ENCODE measurements at regions not wholly inside any gene's neighbourhood (a gene's known extent, or its start where the extent isn't known, plus 50 kb on each side); places are given as distances from the start of the nearest gene placed in this dataset.
"Not testable (repeated sequence)": the region's sequence is repeated elsewhere in the genome, so short reads cannot be mapped to it uniquely, and the experiment has no call there.

- not testable (repeated sequence) for H3K27ac ChIP-seq (ENCODE audit: low read depth in 2 of 2, low read length in 1 of 2); H3K4me1 ChIP-seq (ENCODE audit: control insufficient read depth in 2 of 2, insufficient read depth in 2 of 2, low read length in 1 of 2); H3K27me3 ChIP-seq (ENCODE audit: control insufficient read depth in 1 of 2, insufficient read depth in 2 of 2, low read length in 2 of 2); H3K9me3 ChIP-seq (ENCODE audit: control insufficient read depth in 2 of 2, insufficient read depth in 1 of 2, low read depth in 1 of 2, low read length in 1 of 2); H3K4me3 ChIP-seq (ENCODE audit: low read depth in 1 of 2, low read length in 2 of 2); H3K36me3 ChIP-seq (ENCODE audit: control insufficient read depth in 2 of 2, insufficient read depth in 2 of 2, low read length in 1 of 2)
- 84 to 89% methylated on average over 5 of the region's 5 CpGs for WGBS, 2 donors
These were observed 173.9 kb downstream of the TJP1 start for GRCh38 chr15:29648415-29648814.

GRCh38 chr15:29645841-29646240, 176.4 kb downstream of the TJP1 start:
- Histone ChIP-seq H3K27me3 (ENCODE audit: control insufficient read depth in 1 of 2, insufficient read depth in 2 of 2, low read length in 2 of 2) (no peaks in the 10 kb centered on the region), H3K27ac (ENCODE audit: low read depth in 2 of 2, low read length in 1 of 2) (no peak overlapping the region), H3K9me3 (ENCODE audit: control insufficient read depth in 2 of 2, insufficient read depth in 1 of 2, low read depth in 1 of 2, low read length in 1 of 2) (no peaks in the 10 kb centered on the region), H3K36me3 (ENCODE audit: control insufficient read depth in 2 of 2, insufficient read depth in 2 of 2, low read length in 1 of 2) (no peaks in the 10 kb centered on the region), H3K4me1 (ENCODE audit: control insufficient read depth in 2 of 2, insufficient read depth in 2 of 2, low read length in 1 of 2) (no peaks in the 10 kb centered on the region), H3K4me3 (ENCODE audit: low read depth in 1 of 2, low read length in 2 of 2) (no peak overlapping the region)
- WGBS, 2 donors, result 94 to 95% methylated on average over 3 of the region's 3 CpGs

DNA sequence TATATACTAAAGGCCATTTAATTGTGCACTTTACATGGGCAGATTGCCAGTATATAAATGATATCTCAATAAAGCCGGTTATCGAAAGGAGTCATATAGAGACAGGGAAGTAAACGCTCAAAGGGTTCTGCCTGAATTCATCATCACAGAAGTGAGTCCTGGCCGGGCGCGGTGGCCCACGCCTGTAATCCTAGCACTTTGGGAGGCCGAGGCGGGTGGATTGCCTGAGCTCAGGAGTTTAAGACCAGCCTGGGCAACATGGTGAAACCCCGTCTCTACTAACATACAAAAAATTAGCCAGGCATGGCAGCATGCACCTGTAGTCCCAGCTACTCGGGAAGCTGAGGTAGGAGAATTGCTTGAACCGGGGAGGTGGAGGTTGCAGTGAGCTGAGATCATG, 177.9 kb downstream of the TJP1 start:
- H3K27me3 ChIP-seq (ENCODE audit: control insufficient read depth in 1 of 2, insufficient read depth in 2 of 2, low read length in 2 of 2); H3K4me1 ChIP-seq (ENCODE audit: control insufficient read depth in 2 of 2, insufficient read depth in 2 of 2, low read length in 1 of 2); H3K27ac ChIP-seq (ENCODE audit: low read depth in 2 of 2, low read length in 1 of 2); H3K4me3 ChIP-seq (ENCODE audit: low read depth in 1 of 2, low read length in 2 of 2); H3K36me3 ChIP-seq (ENCODE audit: control insufficient read depth in 2 of 2, insufficient read depth in 2 of 2, low read length in 1 of 2); H3K9me3 ChIP-seq (ENCODE audit: control insufficient read depth in 2 of 2, insufficient read depth in 1 of 2, low read depth in 1 of 2, low read length in 1 of 2): not testable (repeated sequence)
- 88 to 95% methylated on average over 12 of the region's 12 CpGs for WGBS, 2 donors

GRCh38 chr15:29638781-29639180, 183.5 kb downstream of the TJP1 start:
- Histone ChIP-seq H3K27me3 (ENCODE audit: control insufficient read depth in 1 of 2, insufficient read depth in 2 of 2, low read length in 2 of 2) (peaks cover 0 to 3% of the 10 kb centered on the region in 2 donors), H3K4me3 (ENCODE audit: low read depth in 1 of 2, low read length in 2 of 2) (no peak overlapping the region), H3K27ac (ENCODE audit: low read depth in 2 of 2, low read length in 1 of 2) (no peak overlapping the region), H3K36me3 (ENCODE audit: control insufficient read depth in 2 of 2, insufficient read depth in 2 of 2, low read length in 1 of 2) (no peaks in the 10 kb centered on the region), H3K4me1 (ENCODE audit: control insufficient read depth in 2 of 2, insufficient read depth in 2 of 2, low read length in 1 of 2) (no peaks in the 10 kb centered on the region), H3K9me3 (ENCODE audit: control insufficient read depth in 2 of 2, insufficient read depth in 1 of 2, low read depth in 1 of 2, low read length in 1 of 2) (no peaks in the 10 kb centered on the region)
- 69% methylated on average over 4 of the region's 4 CpGs for WGBS, 2 donors

- no peaks in the 10 kb centered on the region for H3K9me3 ChIP-seq (ENCODE audit: control insufficient read depth in 2 of 2, insufficient read depth in 1 of 2, low read depth in 1 of 2, low read length in 1 of 2)
- H3K27me3 ChIP-seq (ENCODE audit: control insufficient read depth in 1 of 2, insufficient read depth in 2 of 2, low read length in 2 of 2), result peaks cover 0 to 3% of the 10 kb centered on the region in 2 donors
- H3K27ac ChIP-seq (ENCODE audit: low read depth in 2 of 2, low read length in 1 of 2), result no peak overlapping the region
- H3K36me3 ChIP-seq (ENCODE audit: control insufficient read depth in 2 of 2, insufficient read depth in 2 of 2, low read length in 1 of 2), result no peaks in the 10 kb centered on the region
- H3K4me1 ChIP-seq (ENCODE audit: control insufficient read depth in 2 of 2, insufficient read depth in 2 of 2, low read length in 1 of 2), result no peaks in the 10 kb centered on the region
- H3K4me3 ChIP-seq (ENCODE audit: low read depth in 1 of 2, low read length in 2 of 2), result no peak overlapping the region
- WGBS, 2 donors, result 62 to 63% methylated on average over 3 of the region's 3 CpGs
These were observed 184.3 kb downstream of the TJP1 start for GRCh38 chr15:29638011-29638410.

DNA sequence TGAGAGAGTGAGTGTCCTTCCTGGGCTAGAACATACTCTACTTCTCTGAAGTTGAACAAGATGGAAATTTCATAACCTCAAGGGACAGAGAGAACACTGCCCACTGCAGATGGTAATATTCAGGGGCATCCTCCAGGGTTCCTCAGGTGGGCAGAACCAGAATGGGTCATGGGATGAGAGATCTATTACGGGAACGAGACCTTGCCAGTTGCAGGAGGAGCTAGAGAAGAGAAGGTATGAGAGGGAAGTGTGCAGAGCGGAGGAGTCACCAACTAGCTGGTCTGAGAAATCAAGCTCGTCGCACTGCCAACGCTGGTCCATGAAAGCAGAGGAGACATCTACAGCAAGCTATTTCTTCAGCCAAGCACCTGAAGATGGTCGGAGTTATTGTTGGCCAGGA, 184.7 kb downstream of the TJP1 start:
- Histone ChIP-seq H3K36me3 (ENCODE audit: control insufficient read depth in 2 of 2, insufficient read depth in 2 of 2, low read length in 1 of 2) (no peaks in the 10 kb centered on the region), H3K4me3 (ENCODE audit: low read depth in 1 of 2, low read length in 2 of 2) (no peak overlapping the region), H3K27me3 (ENCODE audit: control insufficient read depth in 1 of 2, insufficient read depth in 2 of 2, low read length in 2 of 2) (peaks cover 0 to 3% of the 10 kb centered on the region in 2 donors), H3K27ac (ENCODE audit: low read depth in 2 of 2, low read length in 1 of 2) (no peak overlapping the region), H3K4me1 (ENCODE audit: control insufficient read depth in 2 of 2, insufficient read depth in 2 of 2, low read length in 1 of 2) (no peaks in the 10 kb centered on the region), H3K9me3 (ENCODE audit: control insufficient read depth in 2 of 2, insufficient read depth in 1 of 2, low read depth in 1 of 2, low read length in 1 of 2) (no peaks in the 10 kb centered on the region)
- WGBS, 2 donors, result 87 to 92% methylated on average over 7 of the region's 7 CpGs

- Histone ChIP-seq H3K27me3 (ENCODE audit: control insufficient read depth in 1 of 2, insufficient read depth in 2 of 2, low read length in 2 of 2) (peaks cover 0 to 3% of the 10 kb centered on the region in 2 donors), H3K36me3 (ENCODE audit: control insufficient read depth in 2 of 2, insufficient read depth in 2 of 2, low read length in 1 of 2) (no peaks in the 10 kb centered on the region), H3K27ac (ENCODE audit: low read depth in 2 of 2, low read length in 1 of 2) (no peak overlapping the region), H3K4me1 (ENCODE audit: control insufficient read depth in 2 of 2, insufficient read depth in 2 of 2, low read length in 1 of 2) (no peaks in the 10 kb centered on the region), H3K4me3 (ENCODE audit: low read depth in 1 of 2, low read length in 2 of 2) (no peak overlapping the region), H3K9me3 (ENCODE audit: control insufficient read depth in 2 of 2, insufficient read depth in 1 of 2, low read depth in 1 of 2, low read length in 1 of 2) (no peaks in the 10 kb centered on the region)
These were observed 185.3 kb downstream of the TJP1 start for GRCh38 chr15:29636921-29637320.

- 49 to 55% methylated on average over 13 of the region's 13 CpGs for WGBS, 2 donors
- Histone ChIP-seq H3K27ac (ENCODE audit: low read depth in 2 of 2, low read length in 1 of 2) (no peak overlapping the region), H3K27me3 (ENCODE audit: control insufficient read depth in 1 of 2, insufficient read depth in 2 of 2, low read length in 2 of 2) (peaks cover 0 to 3% of the 10 kb centered on the region in 2 donors), H3K4me3 (ENCODE audit: low read depth in 1 of 2, low read length in 2 of 2) (no peak overlapping the region), H3K4me1 (ENCODE audit: control insufficient read depth in 2 of 2, insufficient read depth in 2 of 2, low read length in 1 of 2) (no peaks in the 10 kb centered on the region), H3K36me3 (ENCODE audit: control insufficient read depth in 2 of 2, insufficient read depth in 2 of 2, low read length in 1 of 2) (no peaks in the 10 kb centered on the region), H3K9me3 (ENCODE audit: control insufficient read depth in 2 of 2, insufficient read depth in 1 of 2, low read depth in 1 of 2, low read length in 1 of 2) (no peaks in the 10 kb centered on the region)
These were observed 186.1 kb downstream of the TJP1 start for GRCh38 chr15:29636140-29636539.

DNA sequence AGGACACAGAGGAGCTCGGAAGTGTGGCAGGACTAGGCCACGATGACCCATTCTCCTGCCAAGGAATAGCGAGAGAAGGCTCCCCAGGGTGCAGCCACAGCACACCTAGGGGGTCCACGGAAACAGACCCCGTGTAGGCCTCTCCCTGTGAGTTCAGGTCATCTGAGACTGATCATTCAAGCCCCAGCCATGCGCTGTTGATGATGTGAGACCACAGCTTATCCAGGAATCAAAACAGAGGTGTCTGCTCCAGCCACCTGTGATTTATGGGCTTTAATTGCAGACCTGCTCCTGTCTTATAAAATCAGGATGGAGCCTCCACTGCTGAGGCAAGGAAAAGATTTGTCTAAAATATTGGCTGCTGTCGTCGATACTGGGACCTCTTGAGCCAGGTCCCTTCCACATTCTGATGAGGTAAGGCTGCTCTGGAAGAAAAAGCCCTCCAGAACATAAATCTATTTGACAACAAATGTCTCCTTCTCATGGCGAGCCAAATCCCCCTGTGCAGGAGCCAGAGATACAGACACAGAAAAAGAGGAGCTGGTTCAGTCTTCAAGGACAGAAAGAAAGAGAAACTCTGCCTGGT, 186.7 kb downstream of the TJP1 start:
- 76 to 80% methylated on average over 9 of the region's 9 CpGs for WGBS, 2 donors
- H3K27ac ChIP-seq (ENCODE audit: low read depth in 2 of 2, low read length in 1 of 2), result no peak overlapping the region
- no peak overlapping the region for H3K4me3 ChIP-seq (ENCODE audit: low read depth in 1 of 2, low read length in 2 of 2)
- peaks cover 0 to 3% of the 10 kb centered on the region in 2 donors for H3K27me3 ChIP-seq (ENCODE audit: control insufficient read depth in 1 of 2, insufficient read depth in 2 of 2, low read length in 2 of 2)
- H3K36me3 ChIP-seq (ENCODE audit: control insufficient read depth in 2 of 2, insufficient read depth in 2 of 2, low read length in 1 of 2), result no peaks in the 10 kb centered on the region
- H3K9me3 ChIP-seq (ENCODE audit: control insufficient read depth in 2 of 2, insufficient read depth in 1 of 2, low read depth in 1 of 2, low read length in 1 of 2), result no peaks in the 10 kb centered on the region
- H3K4me1 ChIP-seq (ENCODE audit: control insufficient read depth in 2 of 2, insufficient read depth in 2 of 2, low read length in 1 of 2), result no peaks in the 10 kb centered on the region

DNA sequence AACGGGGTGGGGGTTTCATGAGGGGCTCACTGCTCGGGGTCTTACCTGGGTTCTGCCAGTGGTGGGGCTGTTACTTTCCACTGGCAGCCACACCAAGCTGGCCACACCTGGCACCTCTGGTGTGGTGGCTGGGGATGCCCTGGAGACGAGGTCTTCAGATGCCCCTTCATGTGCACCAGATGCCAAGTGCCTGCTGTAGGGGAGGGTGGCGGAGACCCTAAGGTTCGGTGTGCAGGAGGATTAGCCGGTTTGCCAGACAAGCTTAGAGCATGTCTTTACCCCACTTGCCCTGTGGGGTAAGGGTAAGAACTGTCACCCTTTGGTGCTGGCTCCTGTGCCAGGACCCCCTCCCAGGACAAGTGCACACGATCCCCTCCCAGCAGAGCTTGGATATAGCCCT, 188.3 kb downstream of the TJP1 start:
- H3K4me3 ChIP-seq (ENCODE audit: low read depth in 1 of 2, low read length in 2 of 2), result no peak overlapping the region
- H3K9me3 ChIP-seq (ENCODE audit: control insufficient read depth in 2 of 2, insufficient read depth in 1 of 2, low read depth in 1 of 2, low read length in 1 of 2), result no peaks in the 10 kb centered on the region
- 90 to 92% methylated on average over 7 of the region's 7 CpGs for WGBS, 2 donors
- no peaks in the 10 kb centered on the region for H3K4me1 ChIP-seq (ENCODE audit: control insufficient read depth in 2 of 2, insufficient read depth in 2 of 2, low read length in 1 of 2)
- H3K27me3 ChIP-seq (ENCODE audit: control insufficient read depth in 1 of 2, insufficient read depth in 2 of 2, low read length in 2 of 2), result peaks cover 0 to 3% of the 10 kb centered on the region in 2 donors
- no peaks in the 10 kb centered on the region for H3K36me3 ChIP-seq (ENCODE audit: control insufficient read depth in 2 of 2, insufficient read depth in 2 of 2, low read length in 1 of 2)
- H3K27ac ChIP-seq (ENCODE audit: low read depth in 2 of 2, low read length in 1 of 2), result no peak overlapping the region

Data from esophagus (tissue), 2 donors.